HUES6 (cell line): ENCODE measurements at regions not wholly inside any gene's neighbourhood (a gene's known extent, or its start where the extent isn't known, plus 50 kb on each side); places are given as distances from the start of the nearest gene placed in this dataset.

Source experiments
- H3K27ac ChIP-seq: 2 replicates; pipeline ENCODE4 v1.7.0; 2013; ENCODE audit warnings: low read depth, mild to moderate bottlenecking, low read length, inconsistent platforms
- H3K27me3 ChIP-seq: 2 replicates; pipeline ENCODE4 v1.6.1; 2013; ENCODE audit warnings: low read length; ENCODE audit not compliant: control insufficient read depth, insufficient read depth
- H3K36me3 ChIP-seq: 2 replicates; pipeline ENCODE4 v1.6.1; 2013; ENCODE audit warnings: low read length; ENCODE audit not compliant: control insufficient read depth, insufficient read depth
- H3K4me1 ChIP-seq: 2 replicates; pipeline ENCODE4 v1.6.1; 2013; ENCODE audit warnings: low read length; ENCODE audit not compliant: control insufficient read depth, insufficient read depth
- H3K4me3 ChIP-seq: 2 replicates; pipeline ENCODE4 v1.5.1; 2013; ENCODE audit warnings: low read depth, low read length
- H3K9ac ChIP-seq: one replicate; pipeline ENCODE4 v1.6.1; 2013; ENCODE audit warnings: mild to moderate bottlenecking, low read length
- H3K9me3 ChIP-seq: 2 replicates; pipeline ENCODE4 v1.6.1; 2013; ENCODE audit warnings: low read depth, low read length; ENCODE audit not compliant: control insufficient read depth, insufficient read depth

- no peaks in the 10 kb centered on the region for H3K9me3 ChIP-seq
- H3K4me1 ChIP-seq = no peaks in the 10 kb centered on the region
- no peaks in the 10 kb centered on the region for H3K27me3 ChIP-seq
- H3K9ac ChIP-seq = no peak overlapping the region
- H3K36me3 ChIP-seq = no peaks in the 10 kb centered on the region
- no peak overlapping the region for H3K4me3 ChIP-seq
- no peak overlapping the region for H3K27ac ChIP-seq
Observed at GRCh38 chr1:55735106-55735505, 519.9 kb upstream of the USP24 start.

- no peaks in the 10 kb centered on the region for H3K27me3 ChIP-seq
- H3K27ac ChIP-seq = no peak overlapping the region
- no peak overlapping the region for H3K4me3 ChIP-seq
- no peaks in the 10 kb centered on the region for H3K9me3 ChIP-seq
- H3K4me1 ChIP-seq = no peaks in the 10 kb centered on the region
- no peaks in the 10 kb centered on the region for H3K36me3 ChIP-seq
- no peak overlapping the region for H3K9ac ChIP-seq
Observed at GRCh38 chr1:55726994-55727393, 511.8 kb upstream of the USP24 start.

DNA sequence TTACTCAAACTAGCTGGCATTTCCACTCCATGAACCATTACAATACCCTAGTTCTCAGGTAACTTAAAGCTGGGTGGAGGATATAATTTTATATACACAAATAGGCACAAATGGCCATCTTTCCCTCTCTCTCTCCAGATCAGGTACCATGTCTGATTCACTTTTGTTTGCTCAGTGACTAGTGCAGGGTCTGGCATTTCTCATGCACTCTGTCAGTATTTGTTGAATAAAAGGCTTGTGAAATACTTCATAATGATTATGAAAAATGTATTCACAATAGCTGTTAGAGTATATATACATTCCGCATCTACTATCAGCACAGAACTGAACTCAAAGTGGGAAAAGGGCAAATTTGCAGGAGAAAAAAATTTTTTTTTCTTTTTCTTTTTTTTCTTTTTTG is 510.2 kb upstream of the USP24 start:
- no peak overlapping the region for H3K9ac ChIP-seq
- no peaks in the 10 kb centered on the region for H3K36me3 ChIP-seq
- H3K27ac ChIP-seq = no peak overlapping the region
- H3K4me3 ChIP-seq = no peak overlapping the region
- no peaks in the 10 kb centered on the region for H3K27me3 ChIP-seq
- peaks cover 2% of the 10 kb centered on the region for H3K4me1 ChIP-seq
- H3K9me3 ChIP-seq = no peaks in the 10 kb centered on the region

GRCh38 chr1:55724551-55725325 is 509.6 kb upstream of the USP24 start:
- Histone ChIP-seq H3K27me3 (no peaks in the 10 kb centered on the region), H3K4me3 (no peak overlapping the region), H3K4me1 (peaks cover 7% of the 10 kb centered on the region), H3K9me3 (no peaks in the 10 kb centered on the region), H3K9ac (no peak overlapping the region), H3K36me3 (no peaks in the 10 kb centered on the region), H3K27ac (no peak overlapping the region)

- Histone ChIP-seq H3K27ac (no peak overlapping the region), H3K27me3 (no peaks in the 10 kb centered on the region), H3K36me3 (no peaks in the 10 kb centered on the region), H3K9me3 (no peaks in the 10 kb centered on the region), H3K4me3 (no peak overlapping the region), H3K4me1 (peaks cover 22% of the 10 kb centered on the region), H3K9ac (no peak overlapping the region)
Observed at GRCh38 chr1:55723001-55723400, 507.8 kb upstream of the USP24 start.

DNA sequence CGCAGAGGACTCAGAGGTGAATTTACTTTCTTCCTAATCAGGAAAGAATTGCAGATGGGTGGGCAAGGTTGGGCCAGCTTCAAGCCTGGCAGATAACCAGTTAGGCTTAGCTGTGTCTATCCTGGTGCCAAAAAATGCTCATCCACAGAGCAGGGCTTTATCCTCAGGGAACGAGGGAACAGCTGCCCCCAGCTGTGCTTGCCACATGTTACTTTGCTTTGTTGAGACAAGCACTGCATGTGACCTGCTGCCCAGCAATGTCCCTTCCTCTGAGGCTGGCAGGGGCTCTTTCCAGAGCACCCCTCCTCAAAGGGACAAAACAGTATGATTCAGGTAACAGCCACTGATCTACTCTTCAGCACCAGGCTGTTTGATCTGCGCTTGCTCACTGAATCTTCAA is 505.1 kb upstream of the USP24 start:
- H3K4me3 ChIP-seq = no peak overlapping the region
- H3K4me1 ChIP-seq = peaks cover 24% of the 10 kb centered on the region
- no peaks in the 10 kb centered on the region for H3K36me3 ChIP-seq
- no peaks in the 10 kb centered on the region for H3K9me3 ChIP-seq
- no peak overlapping the region for H3K27ac ChIP-seq
- no peaks in the 10 kb centered on the region for H3K27me3 ChIP-seq
- H3K9ac ChIP-seq = no peak overlapping the region

DNA sequence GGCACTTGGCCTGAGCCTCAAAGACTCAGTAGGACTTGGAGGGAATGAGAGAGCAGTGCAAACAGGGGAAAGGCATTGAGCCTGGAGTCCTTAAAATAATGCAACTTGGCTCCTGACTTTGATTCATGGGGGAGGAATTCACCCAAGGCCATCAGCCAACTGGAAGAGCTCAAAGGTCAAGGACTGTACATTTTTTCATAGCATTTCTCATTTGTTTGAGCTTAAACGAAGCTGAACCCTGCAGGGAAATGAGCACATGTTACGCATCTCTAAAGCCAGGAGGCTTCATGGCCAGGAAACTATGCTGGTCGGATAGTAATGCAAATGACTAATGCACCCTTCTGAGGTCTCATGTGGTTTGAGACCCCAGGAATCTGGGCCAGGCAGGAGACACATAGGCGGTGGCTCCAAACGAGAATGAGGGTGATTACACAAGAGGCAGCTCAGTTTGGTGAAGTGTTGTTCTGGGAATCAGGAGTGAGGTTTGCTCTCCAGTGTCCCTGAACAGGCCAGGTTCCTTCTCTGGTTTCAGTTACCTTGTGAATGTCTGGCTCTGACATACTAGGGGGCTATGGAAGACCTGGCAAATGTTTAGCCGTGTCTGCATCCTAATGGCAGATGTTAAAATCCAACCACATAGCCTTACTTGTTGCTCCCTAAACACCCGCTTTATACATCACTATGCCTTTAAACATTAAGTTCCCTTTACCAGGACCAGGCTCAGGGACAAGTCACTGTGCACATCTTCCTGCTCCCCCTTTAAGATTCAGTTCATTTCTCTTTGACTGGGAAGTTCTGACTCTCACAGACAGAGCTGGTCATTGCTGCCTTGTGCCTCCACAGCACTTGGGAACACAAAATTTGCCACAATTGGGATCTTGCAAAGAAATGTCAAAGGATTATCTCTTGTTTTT is 503.9 kb upstream of the USP24 start:
- H3K27me3 ChIP-seq = no peaks in the 10 kb centered on the region
- no peak overlapping the region for H3K4me3 ChIP-seq
- H3K36me3 ChIP-seq = no peaks in the 10 kb centered on the region
- H3K4me1 ChIP-seq = peaks cover 24% of the 10 kb centered on the region
- H3K27ac ChIP-seq = 0 out of 2 replicates have a peak overlapping the region, but pooled peaks have one; percentile 18
- no peak overlapping the region for H3K9ac ChIP-seq
- H3K9me3 ChIP-seq = no peaks in the 10 kb centered on the region

DNA sequence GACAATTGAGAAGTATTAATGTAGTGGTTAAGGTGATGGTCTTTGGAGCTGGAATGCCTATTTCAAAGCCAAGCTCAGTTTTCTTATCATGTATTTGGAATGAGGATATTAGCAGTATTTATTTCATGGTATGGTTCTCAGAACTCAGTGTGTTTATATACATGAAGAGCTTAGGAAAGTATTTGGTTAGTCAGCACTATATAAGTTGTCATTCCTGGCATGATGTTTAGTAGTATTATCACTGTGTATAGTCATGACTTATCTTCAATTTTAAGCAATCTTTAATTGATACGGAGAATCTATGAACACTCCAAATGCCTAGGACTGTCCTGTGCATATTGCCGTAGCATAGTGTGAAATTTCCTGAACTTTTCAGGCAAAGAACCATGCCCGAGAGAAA is 501.9 kb upstream of the USP24 start:
- no peaks in the 10 kb centered on the region for H3K36me3 ChIP-seq
- H3K27ac ChIP-seq = no peak overlapping the region
- no peak overlapping the region for H3K9ac ChIP-seq
- H3K4me3 ChIP-seq = no peak overlapping the region
- peaks cover 24% of the 10 kb centered on the region for H3K4me1 ChIP-seq
- no peaks in the 10 kb centered on the region for H3K9me3 ChIP-seq
- no peaks in the 10 kb centered on the region for H3K27me3 ChIP-seq

GRCh38 chr1:55716610-55717009 is 501.4 kb upstream of the USP24 start:
- no peak overlapping the region for H3K9ac ChIP-seq
- H3K4me1 ChIP-seq = peaks cover 24% of the 10 kb centered on the region
- H3K4me3 ChIP-seq = no peak overlapping the region
- no peaks in the 10 kb centered on the region for H3K36me3 ChIP-seq
- H3K27me3 ChIP-seq = no peaks in the 10 kb centered on the region
- H3K27ac ChIP-seq = no peak overlapping the region
- no peaks in the 10 kb centered on the region for H3K9me3 ChIP-seq

GRCh38 chr1:55716151-55716550 is 501.0 kb upstream of the USP24 start:
- no peaks in the 10 kb centered on the region for H3K9me3 ChIP-seq
- H3K9ac ChIP-seq = no peak overlapping the region
- no peaks in the 10 kb centered on the region for H3K36me3 ChIP-seq
- H3K27me3 ChIP-seq = no peaks in the 10 kb centered on the region
- H3K4me1 ChIP-seq = peaks cover 24% of the 10 kb centered on the region
- H3K4me3 ChIP-seq = no peak overlapping the region
- H3K27ac ChIP-seq = no peak overlapping the region

DNA sequence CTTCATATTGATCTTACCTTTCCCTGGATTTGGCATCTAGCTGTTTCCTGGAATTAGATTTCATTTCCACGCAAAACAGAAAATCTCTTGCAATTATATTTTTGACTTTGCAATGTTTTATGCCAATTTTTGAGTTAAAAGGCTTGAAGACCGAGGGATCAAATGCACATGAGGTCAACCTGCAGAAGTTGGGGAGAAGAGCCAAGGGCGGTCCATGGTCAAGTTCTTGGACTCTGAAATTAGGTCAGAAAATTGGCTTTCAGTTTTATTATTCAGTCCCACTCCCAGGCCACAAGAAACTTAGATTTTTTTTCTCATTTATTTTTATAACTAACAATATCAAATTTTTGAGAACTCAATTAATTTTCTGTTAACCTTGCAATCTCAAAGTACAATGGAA is 499.1 kb upstream of the USP24 start:
- Histone ChIP-seq H3K27me3 (no peaks in the 10 kb centered on the region), H3K36me3 (no peaks in the 10 kb centered on the region), H3K4me3 (no peak overlapping the region), H3K4me1 (peaks cover 23% of the 10 kb centered on the region), H3K9me3 (no peaks in the 10 kb centered on the region), H3K27ac (no peak overlapping the region), H3K9ac (no peak overlapping the region)
